OCI-LY3 (cell line): ENCODE measurements at regions not wholly inside any gene's neighbourhood (a gene's known extent, or its start where the extent isn't known, plus 50 kb on each side); places are given as distances from the start of the nearest gene placed in this dataset.

Experiments
- EZH2phosphoT487 ChIP-seq: fragments of 200-600 bp; shearing (Covaris generic); IDR thresholded peaks from 2 replicates; pipeline ENCODE4 v1.6.1; 2018; ENCODE audit warnings: antibody characterized with exemption, mixed run types, low read depth
- TF ChIP-seq, protein P1 (sequence below): fragments of 200-600, 300-600 bp; sonication (generic); IDR thresholded peaks from 2 replicates; pipeline ENCODE4 v1.5.1; 2014; ENCODE audit warnings: antibody characterized with exemption, low read length, low read depth

GRCh38 chr2:8209494-8209893, 472.4 kb upstream of the ID2 start:
- TF ChIP-seq, protein P1, sequence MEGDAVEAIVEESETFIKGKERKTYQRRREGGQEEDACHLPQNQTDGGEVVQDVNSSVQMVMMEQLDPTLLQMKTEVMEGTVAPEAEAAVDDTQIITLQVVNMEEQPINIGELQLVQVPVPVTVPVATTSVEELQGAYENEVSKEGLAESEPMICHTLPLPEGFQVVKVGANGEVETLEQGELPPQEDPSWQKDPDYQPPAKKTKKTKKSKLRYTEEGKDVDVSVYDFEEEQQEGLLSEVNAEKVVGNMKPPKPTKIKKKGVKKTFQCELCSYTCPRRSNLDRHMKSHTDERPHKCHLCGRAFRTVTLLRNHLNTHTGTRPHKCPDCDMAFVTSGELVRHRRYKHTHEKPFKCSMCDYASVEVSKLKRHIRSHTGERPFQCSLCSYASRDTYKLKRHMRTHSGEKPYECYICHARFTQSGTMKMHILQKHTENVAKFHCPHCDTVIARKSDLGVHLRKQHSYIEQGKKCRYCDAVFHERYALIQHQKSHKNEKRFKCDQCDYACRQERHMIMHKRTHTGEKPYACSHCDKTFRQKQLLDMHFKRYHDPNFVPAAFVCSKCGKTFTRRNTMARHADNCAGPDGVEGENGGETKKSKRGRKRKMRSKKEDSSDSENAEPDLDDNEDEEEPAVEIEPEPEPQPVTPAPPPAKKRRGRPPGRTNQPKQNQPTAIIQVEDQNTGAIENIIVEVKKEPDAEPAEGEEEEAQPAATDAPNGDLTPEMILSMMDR, result no peak
- no peak for TF ChIP-seq EZH2phosphoT487
